HG03135 (cell line): ENCODE measurements at regions not wholly inside any gene's neighbourhood (a gene's known extent, or its start where the extent isn't known, plus 50 kb on each side); places are given as distances from the start of the nearest gene placed in this dataset.

Source experiments
- ATAC-seq: cut with Tn5 transposase; IDR thresholded peaks from one replicate; pipeline ENCODE4 v1.9.1; 2021; ENCODE audit warnings: mild to moderate bottlenecking, moderate library complexity; ENCODE audit not compliant: unreplicated experiment

GRCh38 chr16:86924537-86924936 is 346.2 kb downstream of the FOXL1 start:
- no peak for ATAC-seq

- ATAC-seq, result no peak
Observed at GRCh38 chr16:86925067-86925791, 346.9 kb downstream of the FOXL1 start.

GRCh38 chr16:86926181-86927094 is 348.1 kb downstream of the FOXL1 start:
- no peak for ATAC-seq

- no peak for ATAC-seq
Observed at GRCh38 chr16:86927699-86928098, 349.4 kb downstream of the FOXL1 start.

GRCh38 chr16:86928523-86929011 is 350.2 kb downstream of the FOXL1 start:
- ATAC-seq, result no peak

- ATAC-seq, result no peak
Observed at GRCh38 chr16:86929057-86929871, 350.9 kb downstream of the FOXL1 start.

- no peak for ATAC-seq
Observed at GRCh38 chr16:86930001-86930400, 351.7 kb downstream of the FOXL1 start.

- no peak for ATAC-seq
Observed at GRCh38 chr16:86930663-86931373, 352.5 kb downstream of the FOXL1 start.

GRCh38 chr16:86931410-86931941 is 353.1 kb downstream of the FOXL1 start:
- ATAC-seq, result no peak

GRCh38 chr16:86932130-86932982 is 354.0 kb downstream of the FOXL1 start:
- ATAC-seq, result no peak

- no peak for ATAC-seq
Observed at GRCh38 chr16:86934581-86935375, 356.4 kb downstream of the FOXL1 start.

GRCh38 chr16:86939609-86940008 is 361.3 kb downstream of the FOXL1 start:
- ATAC-seq, result no peak

GRCh38 chr16:86941731-86942130 is 363.4 kb downstream of the FOXL1 start:
- ATAC-seq, result no peak

GRCh38 chr16:86942151-86943051 is 364.1 kb downstream of the FOXL1 start:
- ATAC-seq, result no peak

- ATAC-seq, result no peak
Observed at GRCh38 chr16:86945166-86945900, 367.0 kb downstream of the FOXL1 start.

- no peak for ATAC-seq
Observed at GRCh38 chr16:86946396-86946795, 368.0 kb downstream of the FOXL1 start.

GRCh38 chr16:86946981-86947380 is 368.6 kb downstream of the FOXL1 start:
- ATAC-seq, result no peak
